Cerebellar cortex (tissue), 1 donor: ENCODE measurements at regions not wholly inside any gene's neighbourhood (a gene's known extent, or its start where the extent isn't known, plus 50 kb on each side); places are given as distances from the start of the nearest gene placed in this dataset.
"Not testable (repeated sequence)": the region's sequence is repeated elsewhere in the genome, so short reads cannot be mapped to it uniquely, and the experiment has no call there.

Source experiments
- DNase-seq: peaks from one replicate; pipeline ENCODE4 v3.0.0-alpha.2; 2015; ENCODE audit warnings: low spot score

GRCh38 chr1:199044191-199044590, 405.4 kb downstream of the PTPRC start:
- no peak for DNase-seq

GRCh38 chr1:199046618-199047017, 407.8 kb downstream of the PTPRC start:
- no peak for DNase-seq

GRCh38 chr1:199054694-199055093, 415.9 kb downstream of the PTPRC start:
- DNase-seq, result peak; percentile 81

- DNase-seq, result peak; percentile 25
Measured at GRCh38 chr1:199057322-199057721, 418.5 kb downstream of the PTPRC start.

GRCh38 chr1:199058281-199058680, 419.4 kb downstream of the PTPRC start:
- DNase-seq, result no peak

- no peak for DNase-seq
Measured at GRCh38 chr1:199064971-199065370, 426.1 kb downstream of the PTPRC start.

GRCh38 chr1:199067483-199067882, 428.6 kb downstream of the PTPRC start:
- no peak for DNase-seq

GRCh38 chr1:199071080-199071479, 432.2 kb downstream of the PTPRC start:
- no peak for DNase-seq

GRCh38 chr1:199073166-199073565, 434.3 kb downstream of the PTPRC start:
- DNase-seq, result no peak

GRCh38 chr1:199075792-199076191, 437.0 kb downstream of the PTPRC start:
- DNase-seq, result no peak

- DNase-seq, result no peak
Measured at GRCh38 chr1:199079994-199080393, 441.2 kb downstream of the PTPRC start.

GRCh38 chr1:199081739-199082138, 442.9 kb downstream of the PTPRC start:
- DNase-seq, result no peak

- DNase-seq, result no peak
Measured at GRCh38 chr1:199082778-199083389, 444.0 kb downstream of the PTPRC start.

- DNase-seq, result no peak
Measured at GRCh38 chr1:199083680-199084079, 444.8 kb downstream of the PTPRC start.

- no peak for DNase-seq
Measured at GRCh38 chr1:199084293-199084692, 445.5 kb downstream of the PTPRC start.

- no peak for DNase-seq
Measured at GRCh38 chr1:199085903-199086302, 447.1 kb downstream of the PTPRC start.

- DNase-seq, result no peak
Measured at GRCh38 chr1:199087144-199087543, 448.3 kb downstream of the PTPRC start.

- no peak for DNase-seq
Measured at GRCh38 chr1:199089393-199090122, 450.7 kb downstream of the PTPRC start.

- not testable (repeated sequence) for DNase-seq
Measured at GRCh38 chr1:199095628-199096027, 456.8 kb downstream of the PTPRC start.

- DNase-seq, result no peak
Measured at GRCh38 chr1:199096591-199096990, 457.8 kb downstream of the PTPRC start.

GRCh38 chr1:199098468-199098867, 459.6 kb downstream of the PTPRC start:
- no peak for DNase-seq

- no peak for DNase-seq
Measured at GRCh38 chr1:199101139-199101538, 462.3 kb downstream of the PTPRC start.

GRCh38 chr1:199101635-199102034, 462.8 kb downstream of the PTPRC start:
- DNase-seq, result no peak

- DNase-seq, result no peak
Measured at GRCh38 chr1:199102239-199102638, 463.4 kb downstream of the PTPRC start.
